LNCaP clone FGC (cell line): ENCODE measurements at regions not wholly inside any gene's neighbourhood (a gene's known extent, or its start where the extent isn't known, plus 50 kb on each side); places are given as distances from the start of the nearest gene placed in this dataset.
A peak's percentile ranks its signal among the peaks of the same experiment; 100 is the strongest.
"Not testable (repeated sequence)": the region's sequence is repeated elsewhere in the genome, so short reads cannot be mapped to it uniquely, and the experiment has no call there.

Source experiments
- DNase-seq: peaks from one replicate; pipeline ENCODE4 v3.0.0-alpha.2; 2011; ENCODE audit warnings: low read depth
- H3K4me3 ChIP-seq: 2 replicates; pipeline ENCODE4 v1.5.1; 2011; ENCODE audit warnings: mild to moderate bottlenecking, low read depth, low read length, control low read depth
- CTCF ChIP-seq: IDR thresholded peaks from 2 replicates; pipeline ENCODE4 v1.5.1; 2012; ENCODE audit warnings: mild to moderate bottlenecking; ENCODE audit not compliant: control insufficient read depth, insufficient read depth; ENCODE audit errors: extremely low read depth

GRCh38 chr5:92320446-92320845 is 937.3 kb upstream of the ARRDC3 start:
- DNase-seq: no peak
- no peak overlapping the region for H3K4me3 ChIP-seq
- TF ChIP-seq CTCF: no peak

- no peak for TF ChIP-seq CTCF
- no peak overlapping the region for H3K4me3 ChIP-seq
- no peak for DNase-seq
These were observed 930.3 kb upstream of the ARRDC3 start for GRCh38 chr5:92313385-92313784.

GRCh38 chr5:92309336-92309991 is 926.3 kb upstream of the ARRDC3 start:
- peak; percentile 10 for DNase-seq
- H3K4me3 ChIP-seq: no peak overlapping the region
- peak; percentile 58 for TF ChIP-seq CTCF

- no peak overlapping the region for H3K4me3 ChIP-seq
- peak; percentile 19 for DNase-seq
These were observed 925.6 kb upstream of the ARRDC3 start for GRCh38 chr5:92308679-92309078.

GRCh38 chr5:92302356-92302755 is 919.2 kb upstream of the ARRDC3 start:
- DNase-seq: not testable (repeated sequence)
- peak overlapping the region; percentile 30 for H3K4me3 ChIP-seq

More at GRCh38 chr5:92308679-92309078, 925.6 kb upstream of the ARRDC3 start:
- TF ChIP-seq CTCF: no peak

- DNase-seq: no peak
- no peak for TF ChIP-seq CTCF
- H3K4me3 ChIP-seq: no peak overlapping the region
These were observed 900.4 kb upstream of the ARRDC3 start for GRCh38 chr5:92283521-92283920.

- H3K4me3 ChIP-seq, DNase-seq: not testable (repeated sequence)
These were observed 888.6 kb upstream of the ARRDC3 start for GRCh38 chr5:92271750-92272149.

GRCh38 chr5:92268343-92268742 is 885.2 kb upstream of the ARRDC3 start:
- no peak overlapping the region for H3K4me3 ChIP-seq
- no peak for TF ChIP-seq CTCF
- no peak for DNase-seq
